ENCODE measurements at regions not wholly inside any gene's neighbourhood (a gene's known extent, or its start where the extent isn't known, plus 50 kb on each side); places are given as distances from the start of the nearest gene placed in this dataset.

- TF ChIP-seq CTCF (IDR thresholded peaks at IDR 0.05; ENCODE audit: low read length): no peak
- no peak for TF ChIP-seq EZH2 (optimal IDR thresholded peaks at IDR 0.05; ENCODE audit: low read depth, low read length)
- TF ChIP-seq EZH2phosphoT487 (IDR thresholded peaks at IDR 0.05; ENCODE audit: low read length): no peak
These were observed 554.9 kb downstream of the NXPH1 start for GRCh38 chr7:8988267-8988666.

Measured in MM.1S (cell line).